ENCODE measurements at regions not wholly inside any gene's neighbourhood (a gene's known extent, or its start where the extent isn't known, plus 50 kb on each side); places are given as distances from the start of the nearest gene placed in this dataset.

GRCh38 chr2:7523481-7524120 lies 606.4 kb downstream of the RNF144A start:
- TF ChIP-seq SRF (CRISPR knock-in tag; IDR thresholded peaks at IDR 0.05), result no peak
- no peak for TF ChIP-seq SIX5 (IDR thresholded peaks at IDR 0.05; ENCODE audit: borderline replicate concordance in 1 of 2, insufficient read depth in 1 of 2, low read depth in 1 of 2, low read length in 2 of 2)
- no peak for TF ChIP-seq ZNF239 (CRISPR knock-in tag; IDR thresholded peaks at IDR 0.05)
- TF ChIP-seq FUS (optimal IDR thresholded peaks at IDR 0.05; ENCODE audit: low read depth, low read length), result no peak

Measured in K562 (cell line).